ENCODE measurements at regions not wholly inside any gene's neighbourhood (a gene's known extent, or its start where the extent isn't known, plus 50 kb on each side); places are given as distances from the start of the nearest gene placed in this dataset.

DNA sequence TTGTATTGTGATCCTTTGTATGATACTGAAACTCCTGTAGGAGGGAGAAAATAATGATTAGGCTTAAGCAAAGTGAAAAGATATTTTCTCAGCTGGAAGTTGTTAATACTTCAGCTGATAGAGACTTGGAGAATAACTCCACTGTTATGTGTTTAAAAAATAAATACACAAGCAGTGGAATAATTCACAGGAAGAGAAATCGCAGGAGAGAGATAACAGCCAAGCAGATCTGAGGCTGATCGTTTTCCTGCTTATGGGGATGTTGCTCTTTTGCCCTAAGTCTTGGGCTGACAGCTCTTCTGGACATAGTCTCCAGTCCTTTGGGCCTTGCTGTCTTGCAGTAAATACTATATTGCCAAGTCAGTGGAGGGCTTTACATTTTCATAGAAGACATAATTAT lies 93.3 kb downstream of the OLFM4 start:
- TF ChIP-seq, protein P1, sequence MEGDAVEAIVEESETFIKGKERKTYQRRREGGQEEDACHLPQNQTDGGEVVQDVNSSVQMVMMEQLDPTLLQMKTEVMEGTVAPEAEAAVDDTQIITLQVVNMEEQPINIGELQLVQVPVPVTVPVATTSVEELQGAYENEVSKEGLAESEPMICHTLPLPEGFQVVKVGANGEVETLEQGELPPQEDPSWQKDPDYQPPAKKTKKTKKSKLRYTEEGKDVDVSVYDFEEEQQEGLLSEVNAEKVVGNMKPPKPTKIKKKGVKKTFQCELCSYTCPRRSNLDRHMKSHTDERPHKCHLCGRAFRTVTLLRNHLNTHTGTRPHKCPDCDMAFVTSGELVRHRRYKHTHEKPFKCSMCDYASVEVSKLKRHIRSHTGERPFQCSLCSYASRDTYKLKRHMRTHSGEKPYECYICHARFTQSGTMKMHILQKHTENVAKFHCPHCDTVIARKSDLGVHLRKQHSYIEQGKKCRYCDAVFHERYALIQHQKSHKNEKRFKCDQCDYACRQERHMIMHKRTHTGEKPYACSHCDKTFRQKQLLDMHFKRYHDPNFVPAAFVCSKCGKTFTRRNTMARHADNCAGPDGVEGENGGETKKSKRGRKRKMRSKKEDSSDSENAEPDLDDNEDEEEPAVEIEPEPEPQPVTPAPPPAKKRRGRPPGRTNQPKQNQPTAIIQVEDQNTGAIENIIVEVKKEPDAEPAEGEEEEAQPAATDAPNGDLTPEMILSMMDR (conservative IDR thresholded peaks at IDR 0.05; ENCODE audit: low read depth, low read length) = no peak
- TF ChIP-seq EZH2 (IDR thresholded peaks at IDR 0.05; ENCODE audit: borderline replicate concordance, low read depth, low read length, poor library complexity, severe bottlenecking) = no peak

Data from A673 (cell line).